ENCODE measurements at regions not wholly inside any gene's neighbourhood (a gene's known extent, or its start where the extent isn't known, plus 50 kb on each side); places are given as distances from the start of the nearest gene placed in this dataset.
"Not testable (repeated sequence)": the region's sequence is repeated elsewhere in the genome, so short reads cannot be mapped to it uniquely, and the experiment has no call there.

DNA sequence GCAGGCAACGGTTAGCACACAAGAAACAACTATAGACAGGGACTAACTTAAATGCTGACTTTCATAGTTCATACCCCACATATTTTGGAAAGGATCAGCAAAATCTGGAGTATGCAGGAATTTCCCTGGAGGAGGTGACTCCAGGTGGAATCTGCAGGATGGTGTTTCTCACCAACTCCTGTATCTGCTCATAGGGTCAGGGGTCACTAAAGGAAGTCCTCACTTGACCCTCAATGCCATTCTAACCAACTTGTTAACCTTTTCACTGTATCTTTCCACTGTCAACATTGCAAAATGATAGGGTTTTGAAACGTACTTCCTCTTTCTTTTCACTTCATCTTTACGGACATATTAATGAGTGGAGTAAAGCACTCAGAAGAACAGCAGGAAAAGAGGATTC is 207.0 kb upstream of the CXCR4 start:
- DNase-seq (ENCODE audit: low spot score): no peak

DNA sequence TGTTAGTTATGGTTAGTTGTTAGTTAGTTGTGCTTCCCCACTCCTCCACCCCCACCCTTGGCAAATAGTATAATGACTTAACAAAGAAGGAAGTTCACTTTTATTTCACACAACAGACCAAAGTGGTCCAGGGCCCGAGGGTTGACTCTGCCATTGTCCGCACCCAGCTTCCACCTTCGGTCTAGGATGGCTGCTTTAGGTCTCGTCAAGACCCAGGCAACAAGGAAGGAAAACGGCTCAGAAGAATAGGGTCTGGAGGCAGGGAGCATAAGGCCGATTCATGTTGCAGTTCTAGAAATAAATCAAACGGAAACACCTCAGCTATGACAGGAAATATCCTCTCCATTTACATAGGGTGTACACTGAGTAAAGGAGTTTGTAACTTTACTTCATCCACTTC is 206.0 kb upstream of the CXCR4 start:
- no peak for DNase-seq (ENCODE audit: low spot score)

DNA sequence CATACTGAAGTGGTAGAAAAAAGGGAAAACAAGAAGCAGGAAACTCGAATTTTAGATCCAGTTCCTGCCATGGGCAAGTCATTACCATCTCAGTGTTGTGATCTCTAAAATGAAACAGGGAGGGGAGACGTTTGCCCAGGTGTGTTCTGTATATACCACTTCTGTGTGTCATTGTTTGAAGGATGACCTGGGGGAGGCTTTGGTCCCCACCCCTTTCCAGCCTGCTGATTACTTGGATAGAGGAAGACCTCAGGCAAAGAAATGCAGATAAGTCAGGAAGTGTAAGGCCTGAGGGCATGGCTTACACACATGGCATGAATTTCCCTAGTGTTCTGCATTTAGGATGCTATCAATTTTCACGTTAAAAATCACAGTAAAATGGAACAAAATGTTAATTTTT is 205.2 kb upstream of the CXCR4 start:
- no peak for DNase-seq (ENCODE audit: low spot score)

DNA sequence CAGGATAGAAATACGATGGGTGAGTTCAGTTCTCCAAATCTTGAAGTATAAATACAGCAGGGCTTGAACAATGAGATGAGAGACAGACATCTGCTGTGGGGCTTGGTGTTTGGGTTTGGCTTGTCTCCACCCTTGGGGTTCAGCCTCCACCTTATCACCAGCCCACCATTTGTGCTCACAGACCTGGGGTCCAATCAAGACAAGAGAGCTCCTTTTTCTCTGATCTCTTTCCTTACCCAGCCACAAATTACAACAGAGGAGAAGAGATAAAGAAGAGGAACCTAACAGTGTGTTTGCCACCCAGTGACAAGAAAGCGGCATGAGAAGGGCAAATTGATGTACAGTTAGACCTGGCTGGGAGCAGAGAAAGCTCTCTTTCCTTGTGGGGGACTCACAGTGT is 204.5 kb upstream of the CXCR4 start:
- DNase-seq (ENCODE audit: low spot score): no peak

DNA sequence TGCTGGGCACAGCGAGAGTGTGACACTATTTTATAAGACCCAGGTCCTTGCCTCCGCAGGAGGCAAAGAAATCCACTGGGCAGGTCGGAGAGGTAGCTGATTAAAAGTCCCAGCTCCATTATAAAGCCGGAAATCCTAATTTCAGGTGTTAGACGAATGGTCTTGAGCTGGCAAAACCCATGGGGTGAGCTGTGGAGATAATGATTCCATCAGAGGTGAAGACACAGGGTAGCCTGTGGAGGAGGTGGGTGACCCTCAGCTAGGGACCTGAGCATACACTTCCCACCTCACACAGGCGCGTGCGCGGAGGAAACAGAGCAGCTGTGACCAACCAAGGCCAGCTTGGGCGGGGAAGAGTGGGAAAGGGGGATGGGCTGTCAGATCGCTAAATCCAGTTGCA is 201.7 kb upstream of the CXCR4 start:
- no peak for DNase-seq (ENCODE audit: low spot score)

DNA sequence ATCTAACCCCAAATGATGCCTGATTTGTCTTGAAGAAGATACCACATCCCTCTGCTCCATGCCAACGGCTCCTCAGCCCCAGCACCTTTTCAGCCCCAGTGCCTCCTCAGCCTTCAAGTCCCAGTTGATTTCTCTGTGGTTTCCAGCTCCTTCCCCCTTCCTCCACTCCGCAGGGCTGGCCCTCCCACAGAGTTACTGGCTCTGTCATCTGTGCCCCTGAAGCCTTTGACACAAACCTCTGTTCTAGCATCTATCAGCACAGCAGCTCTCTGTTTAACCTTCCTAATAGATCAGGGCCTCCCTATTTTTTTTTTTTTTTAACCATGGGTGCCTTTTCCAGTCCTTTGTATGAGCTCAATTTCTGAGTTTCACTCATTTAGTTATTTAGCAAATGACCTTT is 201.3 kb upstream of the CXCR4 start:
- no peak for DNase-seq (ENCODE audit: low spot score)

DNA sequence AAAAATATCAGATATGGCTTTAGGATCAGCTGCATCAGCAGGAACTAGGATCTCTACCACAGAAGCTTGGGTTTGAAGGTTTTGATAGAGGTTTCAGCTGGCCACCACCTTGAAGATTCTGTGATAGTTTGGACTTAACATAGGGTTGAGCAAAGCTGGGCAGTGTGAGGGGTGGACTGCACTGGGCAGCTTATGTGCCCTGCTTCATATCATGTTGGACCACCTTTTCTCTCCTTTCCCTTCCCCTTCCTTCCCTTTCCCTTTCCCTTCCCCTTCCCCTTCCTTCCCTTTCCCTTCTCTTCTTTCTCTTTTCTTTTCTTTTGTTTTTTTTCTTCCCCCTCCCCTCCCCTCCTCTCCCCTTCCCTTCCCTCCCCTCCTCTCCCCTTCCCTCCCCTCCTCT is 196.3 kb upstream of the CXCR4 start:
- DNase-seq (ENCODE audit: low spot score): no peak

DNA sequence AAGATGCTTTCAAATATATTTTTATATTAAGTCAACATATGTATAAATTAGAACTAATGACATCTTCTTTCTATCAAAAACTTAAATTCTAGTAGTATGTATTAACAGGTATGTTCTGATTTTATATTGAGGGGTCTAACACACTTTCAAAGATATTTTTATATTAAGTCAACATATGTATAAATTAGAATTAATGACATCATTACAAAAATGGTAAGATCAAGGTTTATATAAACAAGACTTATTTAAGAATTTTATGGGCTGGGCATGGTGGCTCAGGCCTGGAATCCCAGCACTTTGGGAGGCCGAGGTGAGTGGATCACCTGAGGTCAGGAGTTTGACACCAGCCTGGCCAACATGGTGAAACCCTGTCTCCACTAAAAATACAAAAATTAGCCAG is 194.6 kb upstream of the CXCR4 start:
- not testable (repeated sequence) for DNase-seq (ENCODE audit: low spot score)

DNA sequence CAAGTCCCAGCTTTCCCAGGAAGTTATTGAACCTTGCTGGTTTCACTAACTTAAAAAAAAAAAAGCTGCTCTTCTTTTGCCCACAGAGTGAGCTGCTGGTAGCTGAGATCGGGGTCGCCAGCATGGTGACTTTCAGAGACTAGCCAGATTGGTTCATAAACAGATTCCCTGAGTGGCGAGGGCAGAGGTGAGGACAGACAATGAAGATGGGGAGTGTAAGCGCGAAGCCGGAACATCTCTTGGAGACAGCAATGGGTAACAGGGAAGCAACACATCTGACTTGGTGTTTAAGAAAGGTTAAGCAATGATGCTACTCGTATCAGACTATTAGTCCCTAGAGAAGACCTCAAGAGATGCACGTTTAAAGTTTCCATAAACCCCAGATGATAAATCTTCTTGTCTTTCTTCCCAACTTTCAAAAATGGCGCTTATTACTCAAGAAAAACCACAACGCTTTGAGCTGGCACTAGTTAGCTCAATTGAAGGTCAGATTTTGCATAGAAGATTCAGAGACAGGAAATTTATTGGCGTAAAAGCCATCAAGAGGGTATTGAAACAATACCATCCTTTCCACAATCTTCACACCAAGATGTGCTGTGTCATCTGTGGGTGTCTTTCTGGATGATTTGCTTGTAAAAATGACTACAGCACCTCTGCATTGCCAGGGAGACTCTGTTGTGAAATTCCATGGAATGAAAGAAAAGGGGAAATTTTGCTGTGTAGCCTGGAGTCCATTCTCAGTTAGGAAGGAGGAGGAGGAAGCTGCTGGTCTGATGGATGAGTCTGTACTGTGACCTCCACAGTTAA is 193.1 kb upstream of the CXCR4 start:
- peak; percentile 22 for DNase-seq (ENCODE audit: low spot score)

DNA sequence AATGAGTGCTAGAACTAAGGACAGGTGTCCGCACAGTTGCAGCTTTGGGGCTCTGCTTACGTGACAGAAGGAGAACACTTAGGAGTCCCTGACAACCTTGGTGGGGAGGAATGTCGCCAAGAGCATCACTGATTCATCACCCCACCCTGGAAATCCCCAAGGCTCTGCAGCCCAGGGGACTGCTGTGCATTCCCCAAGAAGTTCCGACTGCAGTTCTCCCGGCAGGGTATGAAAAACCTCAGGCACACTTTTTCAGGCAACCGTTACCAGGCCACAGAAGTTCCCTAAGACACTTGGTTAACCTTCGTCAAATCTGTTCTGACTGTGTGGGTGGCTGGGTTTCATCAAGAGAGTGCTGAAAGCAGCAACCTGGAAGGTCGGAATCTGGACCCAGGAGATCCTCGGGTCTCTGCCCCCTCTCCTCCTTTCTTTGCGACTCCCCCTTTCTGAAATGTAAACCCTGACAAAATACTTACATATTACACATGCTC is 192.1 kb upstream of the CXCR4 start:
- no peak for DNase-seq (ENCODE audit: low spot score)

DNA sequence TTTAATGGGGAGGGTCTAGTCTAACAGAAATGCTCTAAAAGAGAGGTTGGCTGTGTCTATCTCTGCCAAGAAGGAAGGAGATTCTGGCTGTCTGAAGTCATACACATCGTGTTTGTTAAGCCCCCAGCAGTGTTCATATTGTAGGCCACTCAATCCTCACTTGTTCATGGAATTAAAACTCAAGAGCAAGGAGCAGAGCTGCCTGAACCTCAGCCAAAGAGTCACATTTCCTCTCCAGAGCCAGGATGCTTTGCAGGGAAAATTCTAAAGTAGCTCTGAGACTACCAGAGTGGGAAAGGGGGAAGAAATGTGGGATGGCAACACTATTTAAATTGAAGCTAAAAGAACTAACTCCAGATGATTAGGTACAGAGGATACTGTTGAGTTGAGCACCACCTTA is 190.7 kb upstream of the CXCR4 start:
- no peak for DNase-seq (ENCODE audit: low spot score)

DNA sequence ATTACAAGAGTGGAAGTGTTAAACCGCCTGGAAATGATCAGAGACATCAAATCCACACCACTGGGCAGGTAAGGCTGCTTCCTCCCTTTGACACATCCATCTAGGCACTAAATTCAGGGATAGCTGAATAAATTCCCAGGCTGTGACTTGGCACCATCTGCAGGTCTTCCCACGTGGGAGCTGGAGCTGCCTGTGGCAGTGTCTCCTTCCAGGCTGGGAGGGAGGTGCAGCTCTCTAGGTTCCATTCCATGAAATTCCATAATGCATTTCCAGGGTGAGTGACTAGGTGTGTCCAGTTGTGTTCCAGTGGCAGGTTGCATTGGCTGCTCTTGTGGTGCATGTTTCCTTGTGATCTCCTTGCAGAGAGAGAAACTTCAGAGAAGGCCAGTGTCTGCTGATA is 188.9 kb upstream of the CXCR4 start:
- no peak for DNase-seq (ENCODE audit: low spot score)

DNA sequence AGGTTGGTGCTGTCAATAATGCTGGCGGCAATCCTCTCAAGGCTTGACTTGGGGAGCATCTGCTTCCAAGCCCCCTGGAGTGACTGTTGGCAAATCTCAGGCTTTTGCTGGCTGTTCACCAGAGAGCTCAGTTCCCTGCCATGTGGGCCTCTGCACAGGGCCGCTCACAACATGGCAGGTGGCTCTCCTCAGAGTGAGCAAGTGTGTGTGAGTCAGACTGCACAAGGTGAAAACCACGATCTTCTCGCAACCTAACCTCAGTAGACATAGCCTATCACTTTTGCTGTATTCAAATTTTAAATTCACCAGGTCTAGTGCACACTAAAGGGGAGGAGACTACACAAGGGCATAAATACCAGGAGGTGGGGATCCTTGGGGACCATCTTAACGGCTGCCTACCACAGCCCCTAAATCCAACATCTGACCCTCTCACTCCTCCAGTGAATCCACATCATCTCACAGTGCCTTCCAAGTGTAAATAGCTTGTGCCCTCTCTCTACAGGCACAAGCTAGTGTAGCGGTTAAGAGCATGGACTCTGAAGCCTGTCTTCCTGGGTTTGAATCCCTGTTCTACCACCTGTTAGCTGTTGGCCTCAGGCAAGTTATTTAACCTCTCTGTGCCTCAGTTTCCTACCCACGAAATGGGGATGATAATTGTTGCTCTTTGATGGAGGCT is 187.7 kb upstream of the CXCR4 start:
- peak; percentile 70 for DNase-seq (ENCODE audit: low spot score)

DNA sequence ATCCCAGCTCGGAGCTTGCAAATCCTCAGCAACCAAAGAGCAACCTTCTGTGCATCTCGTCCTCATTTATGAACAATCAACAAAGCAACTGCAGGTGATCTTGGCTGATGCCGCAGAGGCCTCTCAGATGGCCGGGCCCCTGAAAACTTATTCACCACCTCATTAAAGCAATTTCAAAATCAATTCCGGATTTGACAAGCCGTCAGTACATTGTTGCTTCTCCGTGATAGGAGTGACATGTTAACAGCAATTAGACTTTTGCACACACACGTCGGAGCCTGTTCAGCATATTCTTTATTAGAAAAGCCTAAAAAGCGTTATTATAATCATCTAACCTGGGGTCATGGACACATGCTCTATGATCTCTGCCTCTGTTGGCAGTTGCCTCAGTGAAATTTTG is 183.1 kb upstream of the CXCR4 start:
- no peak for DNase-seq (ENCODE audit: low spot score)

DNA sequence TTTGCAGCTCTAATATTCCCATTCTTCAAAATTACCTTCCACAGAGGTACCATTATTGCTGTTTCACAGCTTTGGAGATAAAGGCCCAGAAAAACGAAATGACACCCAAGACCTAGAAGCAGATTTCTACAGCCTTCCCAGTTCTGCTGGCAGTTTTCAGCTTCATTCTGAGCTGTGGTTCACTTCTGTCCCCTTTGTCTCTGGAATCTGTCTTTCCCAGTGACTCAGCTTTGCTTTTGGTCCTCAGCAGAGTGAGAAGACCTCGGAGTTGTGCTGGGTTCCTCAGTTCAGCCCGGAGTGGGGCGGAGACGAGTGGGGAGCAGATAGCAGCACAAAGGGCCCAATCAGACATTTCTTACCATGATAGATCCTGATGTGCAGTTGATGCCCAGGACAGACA is 180.7 kb upstream of the CXCR4 start:
- DNase-seq (ENCODE audit: low spot score): no peak

DNA sequence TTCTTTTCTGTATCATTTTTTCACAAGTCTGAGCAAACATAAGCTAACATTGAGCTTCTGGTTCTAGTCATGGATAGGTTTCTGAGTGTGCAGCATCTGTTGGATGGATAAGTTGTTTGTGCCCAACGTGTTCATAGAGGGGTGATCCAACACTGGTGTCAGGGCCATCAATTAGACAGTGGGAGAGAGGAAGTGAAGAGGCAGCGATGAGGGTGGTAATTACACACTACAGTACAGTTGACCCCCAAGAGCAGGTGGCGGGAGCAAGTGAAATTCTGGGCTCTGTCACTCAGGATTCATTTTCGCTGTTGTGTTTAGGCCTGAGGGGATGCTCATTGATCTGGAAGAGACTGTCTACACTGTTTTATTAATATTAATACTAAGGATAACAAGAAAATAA is 180.0 kb upstream of the CXCR4 start:
- DNase-seq (ENCODE audit: low spot score): no peak

DNA sequence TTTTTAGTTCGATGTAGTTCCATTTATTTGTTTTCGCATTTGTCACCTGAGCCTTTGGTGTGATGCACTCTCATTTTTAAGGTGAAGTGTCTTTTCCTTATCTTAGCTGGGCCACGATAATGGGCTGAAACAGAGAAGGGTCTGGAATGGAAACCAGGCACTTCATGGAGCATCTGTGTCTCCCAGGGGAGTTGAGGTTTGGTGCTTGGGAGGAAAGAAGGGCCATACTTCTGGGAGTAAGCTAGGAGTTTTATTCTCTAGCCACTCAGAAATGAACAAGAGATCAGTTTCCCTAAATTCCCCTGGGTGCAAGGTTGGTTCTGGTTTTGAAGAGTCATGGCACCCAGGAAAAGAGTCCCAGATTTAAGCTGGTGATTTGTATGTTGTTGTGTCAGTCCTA is 179.4 kb upstream of the CXCR4 start:
- DNase-seq (ENCODE audit: low spot score): no peak

DNA sequence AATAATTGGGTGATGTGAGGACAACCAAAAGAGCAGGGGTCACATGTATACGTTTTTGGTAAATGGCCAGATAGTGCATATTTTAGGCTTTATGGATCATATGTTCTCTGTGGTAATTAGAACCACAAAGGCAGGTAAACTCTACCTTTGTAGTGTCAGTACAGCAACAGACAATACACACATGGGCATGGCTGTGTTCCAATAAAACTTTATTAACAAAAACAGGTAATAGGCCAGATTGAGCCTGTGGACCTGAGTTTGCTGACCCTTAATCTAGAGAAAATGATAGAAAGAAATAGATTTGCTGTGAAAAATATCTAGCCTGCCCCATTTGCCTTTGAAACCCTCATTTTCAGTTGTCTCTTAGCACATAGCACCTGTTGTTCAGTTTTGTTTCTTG is 177.2 kb upstream of the CXCR4 start:
- no peak for DNase-seq (ENCODE audit: low spot score)

DNA sequence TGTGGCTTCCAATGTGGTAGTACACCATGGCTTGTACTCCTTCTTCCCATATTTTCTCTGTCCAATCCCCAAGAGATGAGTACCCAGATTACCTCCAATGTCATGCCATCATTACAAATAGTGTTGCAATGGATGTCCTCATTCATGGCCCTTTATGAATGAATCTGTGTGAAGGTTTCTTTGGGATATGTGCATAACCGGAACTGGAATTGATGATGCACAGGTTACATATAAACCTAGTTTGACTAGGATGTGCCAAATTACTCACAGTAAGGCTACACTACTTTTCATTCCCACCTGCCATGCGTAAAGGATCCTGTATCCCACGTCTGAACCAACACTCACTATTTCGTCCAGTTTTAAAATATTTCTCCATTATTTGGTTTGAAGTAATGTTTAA is 173.9 kb upstream of the CXCR4 start:
- no peak for DNase-seq (ENCODE audit: low spot score)

DNA sequence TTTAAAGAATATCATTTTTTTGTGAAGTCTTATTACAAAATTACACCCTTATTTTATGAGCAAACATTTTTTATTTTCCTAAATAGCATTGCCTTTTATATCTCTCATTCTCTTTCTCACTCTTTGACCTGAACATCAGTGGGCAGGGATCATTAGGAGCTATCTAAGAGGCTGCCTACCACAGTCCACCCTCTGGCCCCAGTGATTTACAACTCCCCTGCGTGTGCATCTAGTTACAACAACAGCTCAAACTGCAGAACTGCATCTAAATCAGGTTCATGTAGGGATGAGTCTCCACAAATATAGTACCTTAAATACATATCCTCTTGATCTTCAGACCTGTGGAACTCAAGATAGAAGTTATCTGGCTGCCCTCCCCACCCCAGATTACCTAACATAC is 172.4 kb upstream of the CXCR4 start:
- DNase-seq (ENCODE audit: low spot score): no peak

DNA sequence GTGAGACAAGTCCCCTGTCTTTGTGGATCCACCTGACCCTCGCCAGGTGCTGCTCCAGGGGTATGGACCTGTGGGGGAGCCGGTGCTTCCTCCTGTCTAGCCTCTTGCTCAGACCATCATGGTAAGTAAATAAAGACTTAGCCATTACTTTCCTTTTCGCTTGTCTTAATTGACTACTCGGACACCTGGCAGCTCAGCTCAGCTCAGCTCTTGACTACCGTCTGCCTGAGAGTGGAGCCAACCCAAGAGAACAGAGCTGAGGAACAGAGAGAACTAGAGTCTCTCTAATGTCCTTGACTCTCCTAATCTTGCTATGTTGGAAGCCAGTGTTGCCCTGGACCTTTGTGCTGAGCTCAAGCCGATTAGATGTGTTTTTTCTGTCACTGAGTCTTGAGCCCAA is 170.3 kb upstream of the CXCR4 start:
- no peak for DNase-seq (ENCODE audit: low spot score)

DNA sequence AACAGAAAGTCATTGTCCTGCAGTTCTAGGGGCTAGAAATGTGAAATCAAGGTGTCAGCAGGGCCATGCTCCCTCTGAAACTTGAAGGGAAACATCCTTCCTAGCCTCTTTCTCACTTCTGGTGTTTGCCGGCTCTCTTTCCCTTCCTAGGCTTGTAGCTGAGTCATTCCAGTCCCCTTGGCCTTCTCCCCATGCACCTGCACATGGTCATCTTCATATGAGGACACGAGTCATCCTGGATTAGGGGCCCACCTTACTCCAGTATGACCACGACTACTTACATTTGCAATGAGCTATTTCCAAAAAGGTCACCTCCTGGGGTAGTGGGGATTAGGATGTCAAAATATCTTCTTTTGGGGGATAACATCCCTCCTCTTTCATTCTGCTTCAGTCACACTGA is 168.5 kb upstream of the CXCR4 start:
- no peak for DNase-seq (ENCODE audit: low spot score)

DNA sequence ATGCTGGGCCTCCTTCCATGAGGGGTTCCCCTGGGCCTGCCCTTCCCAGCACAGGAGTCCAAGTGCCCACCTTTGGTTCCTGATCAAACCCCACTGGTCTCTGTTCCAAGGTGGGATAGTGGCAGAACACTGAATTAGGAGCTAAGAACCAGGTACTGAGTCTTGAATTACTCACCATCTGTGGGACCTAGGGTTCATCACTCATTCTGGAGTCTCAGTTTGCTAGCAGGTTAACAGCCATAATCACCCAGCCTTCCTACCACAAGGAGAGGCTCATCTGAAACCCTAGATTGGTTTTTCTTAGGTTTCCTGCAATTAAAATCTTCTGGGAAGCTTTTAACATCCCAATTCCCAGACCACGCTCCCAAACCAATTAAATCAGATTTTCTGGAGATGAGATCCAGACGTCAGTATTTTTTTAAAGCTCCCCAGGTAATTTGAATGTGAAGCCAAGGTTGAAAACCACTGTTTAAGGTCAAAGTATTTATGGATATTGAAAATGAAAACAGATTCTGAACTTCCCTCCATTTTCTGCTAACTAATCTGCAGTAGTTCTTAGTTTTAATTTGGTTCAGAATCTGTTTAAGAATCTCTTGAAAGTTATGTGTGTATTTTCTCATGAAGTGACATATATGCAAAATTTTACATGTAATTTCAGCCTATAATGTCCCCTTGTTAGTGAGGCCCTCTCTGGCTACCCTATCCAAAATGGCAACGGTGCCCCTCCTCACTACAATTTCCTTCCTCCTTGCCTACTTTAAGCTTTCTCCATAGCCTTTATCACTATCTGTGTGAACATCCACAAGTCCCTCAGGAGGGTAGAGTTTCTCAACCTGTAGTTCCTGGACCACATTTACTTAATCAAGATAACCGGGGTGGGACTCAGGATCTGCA is 166.5 kb upstream of the CXCR4 start:
- no peak for DNase-seq (ENCODE audit: low spot score)

Data from CD4-positive, alpha-beta T cell treated with Interleukin-2 at 100 ng/mL for 4 hours (primary cell).